ENCODE measurements at regions not wholly inside any gene's neighbourhood (a gene's known extent, or its start where the extent isn't known, plus 50 kb on each side); places are given as distances from the start of the nearest gene placed in this dataset.

- no peak for DNase-seq
Measured at GRCh38 chr21:31497914-31498313, 153.9 kb upstream of the TIAM1 start.

GRCh38 chr21:31493350-31493880, 149.4 kb upstream of the TIAM1 start:
- no peak for DNase-seq

DNA sequence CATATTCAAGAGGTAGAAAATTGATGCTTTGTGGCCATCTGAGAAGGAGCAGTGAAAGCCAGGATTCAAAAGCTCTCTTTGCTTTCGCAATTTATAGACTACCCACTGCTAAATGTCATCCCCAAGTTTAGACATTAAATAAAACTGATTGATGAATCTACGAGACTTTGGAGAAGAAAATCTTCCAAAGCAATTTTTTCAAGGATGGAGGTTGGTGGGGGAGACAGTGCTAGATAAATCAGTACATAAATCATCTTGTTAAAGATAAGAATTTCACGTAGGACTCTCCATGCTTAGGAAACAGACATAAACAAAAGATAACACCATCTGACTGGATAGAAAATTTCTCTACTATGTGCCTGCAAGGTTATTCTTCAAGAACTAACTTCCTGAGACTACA, 147.6 kb upstream of the TIAM1 start:
- no peak for DNase-seq

GRCh38 chr21:31490443-31490842, 146.4 kb upstream of the TIAM1 start:
- no peak for DNase-seq

DNA sequence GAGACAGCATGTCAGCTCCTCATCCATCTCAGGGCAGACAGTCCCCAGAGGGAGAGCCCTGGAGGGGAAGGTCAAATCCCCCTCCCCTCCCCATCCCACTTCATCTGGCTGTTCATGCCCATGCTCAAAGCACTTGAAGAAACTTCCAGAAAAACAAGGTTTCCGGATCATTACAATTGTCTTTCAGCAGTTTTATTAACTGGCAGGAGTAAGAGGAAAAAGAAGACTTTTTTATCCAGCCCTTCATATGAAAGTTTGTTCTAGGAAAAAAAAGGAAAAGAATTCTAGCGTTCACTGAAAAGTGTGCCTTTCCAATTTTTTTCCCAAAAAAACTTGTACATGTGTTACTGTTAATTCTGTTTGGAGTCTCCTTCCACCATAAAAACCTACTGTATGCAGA, 145.7 kb upstream of the TIAM1 start:
- DNase-seq = no peak

GRCh38 chr21:31489014-31489413, 145.0 kb upstream of the TIAM1 start:
- DNase-seq = no peak

DNA sequence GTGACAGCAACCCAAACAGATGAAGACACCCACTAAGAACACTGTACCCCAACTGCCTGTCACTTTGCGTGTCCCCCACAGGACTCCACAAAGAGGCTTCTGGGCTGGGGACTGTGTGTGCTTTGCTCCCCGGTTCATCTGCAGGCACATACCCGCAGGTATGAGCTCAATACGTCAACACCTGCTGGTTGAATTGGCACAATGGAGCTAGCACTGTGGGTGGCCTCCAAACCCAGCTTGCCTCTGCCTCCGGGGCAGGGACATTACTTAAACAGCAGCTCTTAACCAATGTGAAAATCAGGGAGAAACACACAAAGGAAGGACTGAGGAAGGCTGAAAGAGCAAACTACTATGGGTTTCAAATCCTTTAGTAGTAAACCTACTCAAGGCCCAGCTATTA, 140.2 kb upstream of the TIAM1 start:
- DNase-seq = no peak

DNA sequence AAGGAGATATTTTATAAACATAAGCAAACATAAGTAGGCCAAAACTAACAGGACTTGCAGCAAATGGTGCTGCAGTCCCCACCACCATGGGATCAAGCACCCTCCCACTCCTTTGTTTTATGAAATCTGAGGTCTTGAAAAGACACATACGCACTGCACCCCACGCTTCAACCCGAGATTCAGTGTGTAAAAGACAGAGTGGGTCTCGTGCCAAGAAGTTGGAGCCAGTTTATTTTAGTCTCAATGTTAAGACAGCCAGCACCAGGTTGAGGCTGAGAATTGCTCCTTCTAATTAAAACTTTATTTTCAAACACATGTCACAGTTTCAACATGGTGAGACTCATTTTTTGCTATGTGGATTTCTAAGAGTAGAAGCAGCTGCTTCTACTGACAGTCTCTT, 139.1 kb upstream of the TIAM1 start:
- DNase-seq = no peak

DNA sequence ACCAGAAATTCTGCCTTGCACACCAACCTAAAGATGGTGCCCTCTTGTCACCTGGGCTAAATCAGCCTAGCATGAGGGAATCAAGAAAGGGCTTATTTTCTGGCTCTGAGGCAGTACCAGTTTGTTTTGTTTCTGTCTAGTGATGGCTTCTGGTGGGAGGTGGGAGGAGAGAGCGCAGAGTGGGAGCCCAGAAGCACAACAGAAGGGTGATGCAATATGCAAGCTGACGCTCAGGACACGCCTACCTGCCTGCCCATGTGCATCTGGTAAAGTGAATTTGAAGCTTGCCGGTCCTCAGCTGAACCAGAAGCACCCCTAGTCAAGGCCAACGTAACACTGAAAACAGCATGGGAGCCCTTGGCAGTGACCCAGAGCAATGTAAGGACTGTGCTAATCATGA, 138.4 kb upstream of the TIAM1 start:
- DNase-seq = no peak

DNA sequence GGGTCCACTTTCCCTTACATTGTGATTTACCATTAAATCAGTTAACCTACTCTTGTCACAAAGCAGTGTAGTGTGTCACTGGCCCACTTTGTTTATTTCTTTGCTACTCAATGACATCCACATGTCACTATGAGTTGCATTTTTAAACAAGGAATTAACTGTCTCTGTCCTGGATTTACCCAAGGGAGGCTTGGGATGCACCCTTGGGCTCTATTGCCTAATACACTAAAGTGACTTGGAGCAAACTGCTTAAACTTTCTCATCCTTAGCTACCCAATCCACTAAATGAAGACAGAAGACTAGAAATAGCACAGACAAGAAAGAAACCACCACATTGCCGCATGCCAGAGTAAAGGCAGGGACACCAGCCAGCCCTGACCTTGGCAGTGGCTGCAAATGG, 136.2 kb upstream of the TIAM1 start:
- DNase-seq = no peak

GRCh38 chr21:31479714-31480113, 135.7 kb upstream of the TIAM1 start:
- no peak for DNase-seq

DNA sequence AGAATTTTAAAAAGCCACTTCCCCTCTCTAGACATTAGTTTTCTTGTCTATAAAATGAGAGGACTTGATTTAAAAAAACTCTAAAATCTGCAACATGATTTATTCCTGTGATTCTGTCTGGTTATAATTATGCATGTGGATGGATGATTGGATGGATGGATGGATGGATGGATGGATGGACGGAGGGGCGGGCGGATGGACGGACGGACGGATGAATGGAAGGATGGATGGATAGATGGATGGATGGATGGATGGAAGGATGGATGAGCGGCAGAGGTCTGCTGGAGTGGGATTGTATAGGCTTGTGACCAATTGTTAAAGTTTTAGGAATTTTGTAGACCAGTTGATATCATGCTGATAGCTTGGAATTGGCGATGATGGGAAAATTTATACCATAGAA, 135.2 kb upstream of the TIAM1 start:
- no peak for DNase-seq

GRCh38 chr21:31476263-31477022, 132.4 kb upstream of the TIAM1 start:
- no peak for DNase-seq

GRCh38 chr21:31475223-31475622, 131.2 kb upstream of the TIAM1 start:
- no peak for DNase-seq

- no peak for DNase-seq
Measured at GRCh38 chr21:31473685-31474345, 129.8 kb upstream of the TIAM1 start.

DNA sequence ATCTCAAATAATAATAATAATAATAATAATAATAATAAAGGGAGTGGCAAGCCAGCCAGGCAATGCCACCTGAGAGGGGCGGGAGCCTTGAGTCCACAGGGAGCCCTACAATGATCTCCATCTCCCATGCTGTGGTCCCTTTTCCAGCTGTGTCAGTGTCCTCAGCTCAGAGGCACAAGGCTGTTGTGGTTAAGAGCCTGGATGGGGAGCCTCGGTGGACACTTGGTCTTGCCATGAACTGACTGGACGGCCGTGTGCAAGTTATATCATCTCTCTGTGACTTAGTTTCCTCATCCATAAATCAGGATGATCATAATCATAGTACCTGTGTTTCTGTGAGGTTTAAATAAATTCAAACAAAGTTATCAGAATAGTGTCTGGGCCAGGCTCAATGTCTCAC, 127.8 kb upstream of the TIAM1 start:
- no peak for DNase-seq

DNA sequence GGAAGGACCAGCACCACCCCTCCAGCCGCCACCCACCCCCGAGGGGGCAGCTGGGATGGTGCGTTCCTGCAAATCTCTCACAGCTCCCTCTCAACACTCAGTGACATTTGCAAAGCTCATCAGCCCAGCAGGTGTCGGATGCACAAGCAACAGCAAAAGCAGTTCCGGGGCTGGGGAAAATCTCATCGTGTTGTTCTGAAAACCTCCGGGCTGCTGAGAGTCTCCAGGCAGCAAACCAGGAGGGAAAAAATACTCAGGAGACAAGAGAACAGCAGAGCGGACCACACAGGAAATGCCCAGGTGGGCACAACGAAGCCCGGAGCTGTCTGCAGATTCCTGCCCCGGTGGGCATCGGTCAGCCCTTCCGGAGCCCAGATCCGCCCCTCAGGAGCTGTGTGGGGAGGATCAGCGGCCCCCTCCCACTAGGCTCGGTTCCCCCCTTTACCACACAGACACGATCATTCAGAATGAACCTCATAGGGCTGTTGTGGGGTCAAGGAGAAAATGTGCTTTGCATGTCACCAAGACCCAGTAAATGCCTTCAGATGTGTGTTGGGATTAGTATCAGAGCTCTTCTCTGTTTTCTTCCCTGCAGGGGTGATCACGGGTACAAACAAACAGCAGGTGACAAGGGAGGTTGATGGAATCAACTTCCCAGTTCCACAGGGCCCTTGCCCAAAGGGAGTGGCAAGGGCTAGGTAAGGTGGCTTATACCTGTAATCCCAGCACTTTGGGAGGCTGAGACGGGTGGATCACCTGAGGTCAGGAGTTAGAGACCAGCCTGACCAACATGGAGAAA, 127.0 kb upstream of the TIAM1 start:
- DNase-seq = no peak

DNA sequence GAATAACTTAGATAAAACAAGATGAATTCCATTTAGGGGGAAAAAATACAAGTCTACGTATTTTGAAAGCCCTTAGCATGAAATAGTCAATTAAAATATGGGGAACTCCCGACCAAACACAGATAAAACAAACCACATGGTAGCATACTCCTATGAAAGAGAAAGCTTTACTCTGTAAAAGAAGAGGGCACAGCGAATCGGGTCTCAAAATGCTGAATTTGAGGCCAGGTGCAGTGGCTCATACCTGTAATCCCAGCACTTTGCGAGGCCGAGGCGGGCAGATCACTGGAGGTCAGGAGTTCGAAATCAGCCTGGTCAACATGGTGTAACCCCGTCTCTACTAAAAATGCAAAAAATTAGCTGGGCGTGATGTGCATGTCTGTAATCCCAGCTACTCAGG, 116.9 kb upstream of the TIAM1 start:
- DNase-seq = no peak

DNA sequence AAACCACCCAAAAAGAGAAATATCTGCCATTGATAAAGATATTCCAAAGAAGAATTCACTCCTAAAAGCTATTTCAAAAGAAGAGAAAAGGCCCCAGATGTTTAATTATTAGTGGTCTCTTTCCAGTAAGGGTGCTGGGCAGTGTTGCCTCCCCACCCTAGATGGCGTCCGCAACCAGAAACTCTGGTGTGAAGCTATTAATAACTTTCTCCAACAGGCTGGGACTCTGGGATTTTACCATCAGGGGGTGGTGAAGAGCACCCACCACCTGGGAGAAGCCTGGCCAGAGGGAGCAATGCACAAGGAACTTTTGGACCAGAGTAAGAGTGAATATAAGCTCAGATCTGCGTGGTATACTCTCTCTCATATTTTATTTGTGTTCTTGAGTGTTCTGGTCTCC, 115.4 kb upstream of the TIAM1 start:
- DNase-seq = no peak

- DNase-seq = no peak
Measured at GRCh38 chr21:31457675-31458074, 113.6 kb upstream of the TIAM1 start.

DNA sequence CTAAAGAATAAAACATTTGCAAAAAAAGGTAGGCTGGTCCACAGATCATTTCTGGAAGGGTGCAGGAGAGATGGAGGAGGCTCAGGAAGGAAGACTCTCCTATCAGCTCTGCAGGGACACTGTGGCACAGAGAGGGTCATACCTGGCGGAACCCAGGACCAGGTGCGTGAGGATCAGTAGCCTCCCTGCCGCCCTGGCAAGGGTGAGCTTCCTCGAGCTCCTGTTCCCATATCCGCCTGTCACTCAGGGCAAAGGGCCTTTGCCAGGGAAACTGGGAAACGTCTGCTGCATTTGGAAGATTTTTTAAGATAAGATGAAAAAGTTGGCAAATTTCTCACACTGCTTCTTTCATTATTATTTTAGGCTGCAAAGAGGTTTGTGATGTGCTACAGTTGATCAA, 112.1 kb upstream of the TIAM1 start:
- no peak for DNase-seq

DNA sequence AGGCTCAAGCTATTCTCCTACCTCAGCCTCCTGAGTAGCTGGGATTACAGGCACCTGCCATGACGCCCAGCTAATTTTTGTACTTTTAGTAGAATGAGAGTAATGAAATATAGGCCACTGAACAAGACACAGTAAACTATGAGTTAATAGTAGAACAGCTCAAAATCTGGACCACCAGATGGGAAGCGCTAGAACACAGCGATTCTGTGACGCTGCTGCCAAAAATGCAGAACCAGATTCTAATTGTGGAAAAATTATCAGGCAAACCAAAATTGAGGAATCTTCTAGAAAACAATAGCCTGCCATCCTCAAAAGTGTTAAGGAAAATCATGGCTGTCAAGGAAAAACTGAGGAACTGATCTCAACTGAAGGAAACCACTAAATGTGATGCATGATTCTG, 111.4 kb upstream of the TIAM1 start:
- DNase-seq = no peak

DNA sequence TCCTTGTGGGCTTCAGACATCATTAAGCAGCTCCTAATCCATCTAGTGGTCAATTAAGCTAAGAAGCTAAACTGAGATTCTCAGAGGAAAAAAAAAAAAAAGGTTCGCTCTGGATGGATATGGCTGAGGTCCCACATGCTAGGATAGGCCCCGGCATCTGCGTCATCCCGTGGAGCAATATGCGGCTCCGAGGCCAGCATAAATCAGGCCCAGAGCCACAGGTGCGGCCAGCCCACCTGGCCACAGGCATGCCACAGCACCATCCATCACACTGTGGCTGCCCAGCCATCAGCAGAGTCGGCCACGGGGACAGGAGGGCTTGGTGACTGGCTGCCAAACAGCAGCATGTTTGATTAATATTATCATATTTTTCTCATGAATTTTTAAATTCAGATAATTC, 106.9 kb upstream of the TIAM1 start:
- no peak for DNase-seq

Data from hematopoietic multipotent progenitor cell treated with erythropoietin and hydrocortisone succinate and interleukin-3 and kit ligand, for 8 days (in vitro differentiated cells).